Forelimb muscle (tissue), 1 donor: ENCODE measurements at regions not wholly inside any gene's neighbourhood (a gene's known extent, or its start where the extent isn't known, plus 50 kb on each side); places are given as distances from the start of the nearest gene placed in this dataset.
A peak's percentile ranks its signal among the peaks of the same experiment; 100 is the strongest.

Source experiments
- DNase-seq: peaks from one replicate; pipeline ENCODE4 v3.0.0-alpha.2; 2013; ENCODE audit warnings: low read depth

DNA sequence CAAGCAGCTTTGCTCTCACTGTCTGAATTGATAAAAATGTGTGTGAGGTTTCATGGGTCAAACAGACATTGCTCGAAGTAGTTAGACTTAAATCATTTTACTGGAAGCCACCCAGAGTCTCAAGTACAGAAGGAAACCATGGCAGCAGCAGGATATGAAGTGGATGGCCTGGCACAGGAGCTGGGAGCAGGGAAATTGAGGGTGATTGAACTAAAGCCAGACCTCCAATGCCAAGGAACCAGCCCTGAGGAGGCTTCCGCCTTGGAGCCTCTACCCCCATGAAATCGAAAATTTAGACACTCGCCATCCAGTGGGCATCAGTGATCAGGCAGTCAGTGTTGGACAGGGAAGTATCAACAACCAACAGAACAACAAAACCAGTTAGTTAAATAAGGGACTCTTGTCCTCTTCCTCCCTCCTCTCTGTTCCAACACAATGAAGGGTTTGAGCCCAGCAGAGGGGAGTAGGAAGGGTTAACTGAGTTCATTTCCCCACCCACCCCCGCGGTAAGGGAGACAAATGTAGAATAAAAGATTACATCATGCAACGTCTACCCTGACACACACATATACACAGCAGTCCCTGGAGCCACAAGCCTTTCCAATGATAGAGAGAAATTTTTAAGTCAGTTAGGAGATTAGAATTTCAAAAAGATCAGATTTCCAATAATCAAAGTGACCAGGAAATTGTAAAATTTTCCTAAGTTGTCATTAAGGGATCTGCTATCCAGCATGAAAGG lies 156.3 kb downstream of the SLC16A9 start:
- DNase-seq: no peak

DNA sequence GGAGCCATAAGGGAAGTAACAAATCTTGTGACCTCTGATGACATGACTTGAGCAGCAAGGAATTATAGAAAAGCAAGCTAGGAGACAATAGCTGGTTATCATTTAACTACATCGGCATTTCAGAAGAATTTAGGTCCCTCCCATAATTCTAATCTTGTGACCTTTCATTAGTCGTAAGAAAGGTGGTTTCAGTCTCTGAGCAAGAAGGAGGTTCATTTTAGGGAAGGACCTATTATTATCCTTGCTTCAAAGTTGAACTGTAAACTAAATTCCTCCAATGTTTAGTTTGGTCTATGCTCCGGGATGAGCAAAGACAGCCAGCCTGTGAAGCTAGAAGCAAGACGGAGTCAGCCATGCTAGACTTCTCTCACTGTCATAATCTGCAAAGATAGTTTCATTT lies 159.6 kb downstream of the SLC16A9 start:
- DNase-seq: no peak

DNA sequence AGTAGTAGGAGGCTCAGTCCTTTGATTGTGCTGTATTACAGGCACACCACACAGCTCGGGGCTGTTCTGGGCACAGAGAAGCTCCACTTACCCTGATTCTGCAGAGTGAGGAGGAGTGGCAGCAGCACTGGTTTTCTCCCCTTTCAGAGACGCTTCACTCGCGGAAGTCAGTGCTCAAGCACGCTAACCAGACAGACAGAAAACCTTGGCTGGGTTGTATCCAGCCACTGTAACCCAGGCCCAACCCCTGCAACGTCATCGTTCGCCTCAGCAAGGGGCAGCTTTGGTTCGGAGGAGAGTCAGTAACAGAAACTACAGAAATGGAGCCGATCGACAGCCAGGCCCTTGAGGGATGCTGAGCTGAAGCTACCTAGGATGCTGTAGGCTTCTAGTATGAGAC lies 171.0 kb downstream of the SLC16A9 start:
- no peak for DNase-seq

DNA sequence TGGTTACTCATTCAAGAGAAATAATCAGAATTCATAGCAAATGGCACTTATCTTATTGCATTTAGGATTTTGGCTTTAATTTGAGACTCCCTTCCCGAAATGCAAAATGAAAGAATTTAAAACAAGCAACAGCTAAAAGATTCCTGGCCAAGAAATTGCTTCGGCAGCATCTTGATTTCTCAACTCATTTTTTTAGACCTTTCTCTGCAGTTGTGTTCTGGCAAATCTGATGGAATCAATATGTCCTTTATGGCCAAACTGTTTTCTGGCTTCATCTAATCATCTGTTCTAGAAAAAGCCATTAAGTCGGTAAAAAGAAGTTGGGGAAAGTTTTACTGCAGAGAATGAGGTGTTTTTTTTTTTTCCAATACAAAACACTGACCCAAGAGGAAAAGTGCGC lies 172.1 kb downstream of the SLC16A9 start:
- DNase-seq: peak; percentile 89

DNA sequence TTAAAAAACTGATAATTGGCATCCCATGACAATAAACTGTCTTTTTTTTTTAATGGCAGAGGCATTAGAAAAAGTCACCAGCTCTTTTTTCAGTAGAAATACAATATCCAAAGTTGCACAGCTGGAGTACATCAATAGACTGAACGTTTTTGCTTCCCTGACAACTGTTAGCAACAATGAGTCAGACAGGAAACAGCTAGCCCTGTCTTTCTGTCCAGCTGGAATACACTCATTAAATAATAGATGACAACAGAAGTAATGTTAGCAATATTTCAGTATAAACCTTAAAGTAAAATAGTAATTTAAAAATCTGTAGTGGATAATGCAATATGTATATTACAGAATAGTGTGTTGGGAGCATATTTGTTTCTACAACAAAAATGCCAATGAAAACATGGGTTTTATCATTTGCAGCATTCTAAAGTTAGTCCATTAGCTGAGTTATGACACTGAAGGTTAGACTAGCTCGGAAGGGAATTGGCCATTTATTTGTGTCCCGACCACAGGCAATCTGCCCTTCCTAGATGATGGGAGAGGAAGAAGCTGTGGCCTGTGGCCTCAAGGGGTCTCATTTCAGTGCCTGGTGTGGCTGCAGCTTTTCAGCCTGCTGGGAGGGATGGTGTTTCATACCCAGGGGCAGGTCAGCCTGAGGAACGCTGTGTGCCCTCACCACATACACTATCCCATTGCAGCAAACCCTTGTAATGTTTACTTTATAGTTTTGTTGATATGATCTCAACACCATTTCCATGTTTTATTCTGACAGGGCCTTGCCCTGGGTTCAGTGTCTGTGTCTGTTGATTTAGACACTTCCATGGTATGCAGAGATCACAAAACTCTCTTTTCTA lies 173.3 kb downstream of the SLC16A9 start:
- DNase-seq: peak; percentile 96

DNA sequence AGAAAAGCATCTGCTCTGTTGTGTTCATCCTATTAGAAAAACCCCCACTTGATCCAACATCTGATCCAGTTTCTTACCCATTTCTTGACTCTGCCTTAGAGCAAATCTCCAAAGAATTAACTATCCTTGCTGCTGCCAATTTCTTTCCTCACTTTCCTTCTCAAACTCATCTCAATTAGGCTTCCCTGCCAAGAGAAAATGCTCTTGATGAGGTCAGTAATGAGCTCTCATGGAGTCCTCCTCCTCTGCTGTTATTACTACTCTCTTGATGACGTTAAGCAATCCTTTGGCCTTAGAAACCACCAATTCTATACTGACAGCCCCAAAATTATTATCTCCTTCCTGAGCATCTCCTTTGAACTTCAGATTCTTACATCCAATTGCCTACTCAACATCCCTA lies 162.0 kb upstream of the FAM13C start:
- peak; percentile 90 for DNase-seq

DNA sequence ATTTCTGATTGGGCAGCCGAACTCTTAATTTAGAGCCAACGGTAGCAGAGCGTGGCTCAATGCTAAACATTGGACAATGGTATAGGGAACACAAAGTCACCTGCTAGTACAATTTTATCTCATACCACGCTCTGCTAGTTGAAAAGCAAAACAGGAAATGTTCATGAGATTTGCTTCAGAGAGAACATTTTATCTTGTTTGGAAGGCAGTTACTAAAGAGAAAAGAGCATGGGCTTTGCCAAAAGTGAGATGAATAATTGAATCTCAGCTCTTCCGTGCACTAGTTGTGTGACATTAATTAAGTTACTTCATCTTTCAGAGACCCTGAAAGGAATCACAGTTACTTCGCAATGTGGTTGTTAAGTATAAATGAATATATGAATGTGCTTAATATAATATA lies 161.5 kb upstream of the FAM13C start:
- DNase-seq: no peak

DNA sequence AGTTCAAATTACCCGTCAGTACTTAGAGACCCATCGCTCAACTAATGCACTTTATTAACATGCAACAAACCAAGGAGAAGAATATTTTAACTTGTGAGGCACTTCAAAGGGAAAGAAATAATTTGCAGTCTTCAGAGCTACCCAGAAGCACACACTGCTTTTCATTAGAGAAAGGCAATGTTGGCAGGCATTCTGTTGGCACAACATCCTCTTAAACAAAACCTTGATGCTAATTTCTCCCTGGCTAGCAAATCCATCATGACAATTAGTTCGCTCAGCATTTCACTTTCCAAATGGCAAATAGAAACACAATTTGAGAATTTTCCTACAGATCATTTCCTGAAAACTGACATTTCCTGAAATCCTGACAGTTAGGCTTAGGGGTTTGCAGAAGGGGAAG lies 155.6 kb upstream of the FAM13C start:
- DNase-seq: no peak

DNA sequence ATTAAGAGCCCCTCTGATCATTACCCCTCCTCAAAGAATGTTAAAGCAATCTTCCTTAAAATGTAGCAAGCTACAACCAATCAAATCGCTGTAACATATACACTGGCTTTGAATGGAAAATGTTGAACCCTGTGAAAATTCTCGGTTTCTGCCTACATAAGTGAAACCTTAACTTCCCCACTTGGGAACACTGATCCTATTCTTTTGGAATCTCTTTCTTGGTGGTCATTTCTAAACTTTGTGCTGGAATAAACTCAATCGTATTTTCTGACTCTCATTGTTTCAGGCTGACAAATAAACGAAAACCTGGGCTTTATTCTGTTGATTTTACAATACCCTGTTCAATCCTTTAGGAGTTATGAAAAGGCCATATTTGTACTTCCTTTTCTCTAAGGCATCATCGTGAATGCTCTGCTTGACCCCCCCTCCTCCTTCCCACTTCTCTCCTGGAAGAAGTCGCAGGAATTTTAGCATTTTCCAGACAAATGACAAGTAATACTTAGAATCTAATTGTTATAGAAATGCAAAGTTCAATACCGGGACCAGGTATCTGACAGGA lies 155.1 kb upstream of the FAM13C start:
- no peak for DNase-seq

DNA sequence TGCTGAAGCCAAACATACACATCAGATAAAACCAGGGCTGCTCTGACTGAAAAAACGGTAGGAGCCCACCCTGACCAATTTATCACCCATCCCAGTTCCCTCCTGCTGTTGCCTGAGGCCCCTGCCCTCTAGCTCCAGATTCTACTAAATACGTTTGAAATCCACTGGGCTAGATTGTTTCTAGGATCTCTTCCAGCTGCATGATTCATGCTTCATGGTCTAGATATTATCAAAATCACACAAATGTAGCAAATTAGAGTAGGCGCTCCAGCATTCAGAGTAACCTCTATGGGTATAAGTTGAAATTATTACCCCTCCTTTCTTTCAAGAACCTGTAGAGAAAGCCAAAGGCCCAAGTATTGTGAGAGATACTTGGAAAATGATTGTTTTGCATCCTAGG lies 151.2 kb upstream of the FAM13C start:
- no peak for DNase-seq

DNA sequence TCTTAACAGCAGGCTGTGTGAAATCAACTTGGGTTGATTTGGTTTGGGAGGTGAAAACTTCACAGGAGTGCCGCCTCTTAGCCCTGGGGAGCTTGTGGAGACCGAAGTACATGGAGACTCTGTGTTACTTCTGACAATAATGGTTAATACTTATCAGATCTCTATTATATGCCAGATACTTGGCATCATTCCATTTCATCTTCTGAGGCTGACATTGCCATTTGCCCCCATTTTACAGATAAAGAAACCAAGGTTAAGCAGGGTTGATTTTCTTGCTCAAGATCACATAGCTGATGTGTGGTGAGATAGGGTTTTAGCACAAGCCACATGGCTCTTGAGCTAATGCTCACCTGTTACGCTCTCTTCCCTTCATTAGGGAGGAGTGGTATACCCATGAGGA lies 150.6 kb upstream of the FAM13C start:
- no peak for DNase-seq

DNA sequence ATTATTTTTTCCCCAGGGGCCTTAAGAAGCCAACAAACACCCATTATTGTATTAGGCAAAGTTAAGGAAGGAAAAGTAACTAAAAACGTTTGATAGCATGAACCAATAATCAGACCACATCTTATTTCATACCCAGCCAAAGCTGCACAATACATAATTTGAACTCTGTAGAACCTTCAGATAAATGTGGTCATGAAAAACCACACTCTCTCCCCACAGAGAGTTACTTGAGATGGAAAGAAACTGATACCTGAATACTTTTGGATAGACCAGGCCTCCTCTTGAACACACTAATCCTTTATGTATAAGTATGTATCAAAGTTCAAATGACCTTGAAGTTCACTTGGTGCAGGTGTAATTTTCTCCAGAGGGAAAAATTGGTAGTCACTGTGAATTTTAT lies 146.6 kb upstream of the FAM13C start:
- DNase-seq: no peak

DNA sequence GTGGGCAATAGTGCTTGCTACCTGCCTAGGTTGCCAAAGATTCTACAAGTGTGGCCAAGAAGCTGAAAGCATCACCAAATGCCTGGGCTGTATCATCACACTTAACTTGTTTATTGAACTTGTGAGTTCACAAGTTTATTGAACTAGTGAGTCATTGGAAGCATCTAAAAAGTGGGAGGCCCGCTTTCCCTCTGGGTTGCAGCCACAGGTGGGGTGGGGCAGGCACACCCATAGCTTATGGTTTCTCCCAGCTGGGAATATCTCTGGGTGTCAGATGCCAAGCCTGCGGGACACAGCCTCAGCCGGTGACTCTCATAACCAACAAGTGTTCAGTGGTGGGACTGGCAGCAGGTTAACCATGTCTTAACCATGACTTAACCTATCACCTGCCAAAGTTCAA lies 145.9 kb upstream of the FAM13C start:
- DNase-seq: no peak

DNA sequence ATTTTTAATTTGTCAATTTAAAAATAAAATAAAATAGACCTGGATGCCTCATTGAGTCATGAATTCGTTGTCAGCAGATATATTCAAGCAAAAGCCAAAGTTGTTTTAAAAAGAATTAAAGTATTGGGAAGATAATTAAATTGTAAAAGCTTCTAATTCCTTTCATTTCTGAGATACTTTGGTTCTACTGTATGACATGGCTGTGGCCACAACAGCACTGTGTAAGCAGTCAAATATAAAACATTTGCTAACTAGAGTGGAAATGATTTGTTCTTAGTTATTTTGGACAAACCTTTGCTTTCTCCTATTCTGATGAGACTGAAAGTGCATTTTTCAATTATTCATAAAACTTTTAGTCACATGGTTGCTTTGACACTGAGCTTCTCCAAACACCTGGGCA lies 143.6 kb upstream of the FAM13C start:
- no peak for DNase-seq

DNA sequence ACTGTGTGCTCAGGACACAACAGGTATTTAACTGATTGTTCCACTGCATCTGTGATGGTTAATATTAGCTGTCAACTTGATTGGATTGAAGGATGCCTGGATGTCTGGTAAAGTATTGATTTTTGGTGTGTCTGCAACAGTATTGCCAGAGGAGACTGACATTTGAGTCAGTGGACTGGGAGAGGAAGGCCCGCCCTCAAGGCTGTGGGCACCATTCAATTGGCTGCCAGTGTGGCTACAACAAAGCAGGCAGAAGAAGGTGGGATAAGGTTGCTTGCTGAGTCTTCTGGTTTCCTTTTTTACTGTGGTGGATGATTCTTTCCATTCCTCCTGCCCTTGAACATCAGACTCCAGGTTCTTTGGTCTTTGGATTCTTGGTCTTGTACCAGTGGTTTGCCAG lies 137.1 kb upstream of the FAM13C start:
- no peak for DNase-seq

DNA sequence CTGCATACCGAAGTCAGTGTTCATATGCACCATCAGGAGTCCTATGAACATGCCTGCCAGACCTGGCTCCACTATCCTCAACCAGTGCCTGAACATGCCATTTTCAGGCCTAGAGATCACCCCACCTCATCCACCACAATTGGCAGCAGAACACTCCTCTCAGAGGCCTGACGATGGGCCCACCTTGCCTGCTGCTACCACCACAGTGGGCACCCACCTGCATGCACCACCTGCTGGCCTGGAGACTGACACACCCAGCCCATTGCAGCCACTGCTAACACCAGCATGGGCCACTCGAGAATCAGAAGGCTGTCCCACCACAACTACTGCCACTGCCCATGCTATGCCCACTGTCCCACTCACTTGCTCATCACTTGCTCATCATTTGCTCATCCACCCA lies 130.7 kb upstream of the FAM13C start:
- DNase-seq: no peak

DNA sequence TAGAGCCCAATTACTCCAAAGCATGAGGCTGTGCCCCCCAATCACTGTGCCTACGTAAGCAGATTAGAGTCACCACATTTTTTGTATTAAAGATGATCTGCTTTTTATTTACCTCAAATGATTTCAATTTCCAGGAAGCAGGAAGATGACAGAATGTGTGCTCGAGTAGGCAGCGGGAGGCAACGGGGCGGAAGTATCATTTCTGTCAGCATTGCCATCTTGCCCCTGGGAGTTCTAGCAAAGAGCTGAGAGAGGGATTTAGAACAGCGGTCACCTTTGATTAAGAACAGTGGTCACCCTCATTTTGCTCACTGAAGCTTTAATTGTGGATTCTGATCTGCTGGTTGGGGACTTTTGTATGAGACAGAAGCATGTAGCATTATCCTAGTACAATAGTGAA lies 117.1 kb upstream of the FAM13C start:
- DNase-seq: no peak

DNA sequence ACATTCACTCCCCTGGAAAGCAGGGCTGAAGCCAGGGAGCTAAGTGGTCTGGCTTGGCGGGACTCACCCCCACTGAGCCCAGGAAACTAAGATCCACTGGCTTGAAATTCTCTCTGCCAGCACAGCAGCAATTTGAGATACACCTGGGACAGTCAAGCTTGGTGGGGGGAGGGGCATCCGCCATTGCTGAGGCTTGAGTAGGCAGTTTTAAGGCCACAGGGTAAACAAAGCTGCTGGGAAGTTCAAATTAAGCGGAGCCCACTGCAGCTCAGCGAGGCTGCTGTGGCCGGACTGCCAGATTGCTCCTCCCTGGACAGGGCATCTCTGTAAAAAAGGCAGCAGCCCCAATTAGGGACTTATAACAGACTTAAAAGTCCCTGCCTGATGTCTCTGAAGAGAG lies 108.2 kb upstream of the FAM13C start:
- DNase-seq: no peak

DNA sequence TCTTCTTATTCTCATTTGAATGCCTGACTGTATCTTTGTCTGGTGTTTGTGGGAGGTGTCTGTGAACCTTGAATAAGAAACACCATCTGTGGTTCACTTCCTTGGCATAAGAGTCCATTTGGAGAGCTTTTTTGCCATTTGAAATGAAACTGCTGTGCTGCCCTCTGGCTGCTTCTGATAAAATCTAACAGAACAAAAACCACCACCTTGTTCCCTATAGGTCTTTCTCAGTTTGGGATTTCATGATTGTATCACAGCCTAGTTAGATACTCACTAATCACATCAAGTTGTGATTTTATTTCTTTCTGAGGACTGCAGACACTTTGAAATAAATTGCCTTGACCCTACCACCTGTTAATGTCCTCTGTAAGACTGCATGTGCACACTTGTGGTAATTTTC lies 102.7 kb upstream of the FAM13C start:
- DNase-seq: no peak

DNA sequence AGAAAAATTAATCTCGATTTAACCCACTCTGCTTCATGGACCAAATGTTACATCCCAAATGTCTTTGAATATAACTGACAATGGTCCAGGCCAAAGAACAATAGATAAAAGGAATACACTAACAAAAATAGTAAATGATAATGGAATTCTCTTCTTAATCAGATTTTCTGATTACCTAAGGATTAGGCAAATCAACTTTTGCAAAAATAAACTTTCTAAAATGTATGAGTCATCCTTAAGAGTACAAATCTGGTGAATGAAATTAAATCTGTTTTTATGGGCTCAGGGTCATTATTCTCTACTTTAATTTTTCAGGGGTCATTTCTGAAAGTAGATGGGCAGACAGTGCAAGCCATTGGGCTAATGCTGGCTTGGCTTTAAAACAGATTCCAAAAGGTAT lies 102.1 kb upstream of the FAM13C start:
- DNase-seq: no peak

DNA sequence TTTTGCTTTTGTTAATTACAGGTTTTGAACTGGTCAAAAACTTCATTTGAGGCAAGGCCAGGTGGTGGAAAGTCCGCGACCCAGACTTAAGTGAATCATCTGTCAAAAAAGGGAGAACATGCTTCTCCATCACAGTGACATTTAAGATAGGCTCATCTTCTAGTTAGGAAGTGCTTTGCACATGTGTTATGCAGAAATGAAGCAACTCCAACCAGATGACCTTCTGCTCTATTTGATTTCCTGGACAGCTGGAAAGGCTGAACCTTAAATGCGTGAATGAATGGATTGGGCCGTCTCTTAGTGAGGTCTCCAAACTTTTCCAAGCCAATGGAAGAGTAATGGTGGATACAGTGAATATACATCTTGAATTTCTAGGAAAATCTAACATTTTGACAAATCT lies 101.6 kb upstream of the FAM13C start:
- DNase-seq: no peak

DNA sequence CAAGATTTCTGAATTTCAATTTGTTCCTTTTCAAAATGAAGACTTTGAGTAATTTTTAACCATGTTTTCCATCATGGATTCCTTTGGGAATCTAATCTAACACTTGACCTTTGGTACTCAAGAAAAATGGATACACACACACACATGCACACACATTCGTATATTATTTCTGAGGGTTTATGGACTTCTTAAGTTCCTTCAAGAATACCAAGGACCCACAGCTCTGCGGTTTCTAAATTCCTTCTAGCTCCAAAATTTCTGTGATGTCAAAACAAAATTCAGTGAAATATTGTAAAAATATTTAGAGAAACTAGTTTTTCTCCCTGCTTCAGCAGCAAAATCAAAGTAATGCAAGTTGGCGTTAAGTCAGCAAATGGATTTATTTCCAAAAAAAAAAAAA lies 98.3 kb upstream of the FAM13C start:
- no peak for DNase-seq

DNA sequence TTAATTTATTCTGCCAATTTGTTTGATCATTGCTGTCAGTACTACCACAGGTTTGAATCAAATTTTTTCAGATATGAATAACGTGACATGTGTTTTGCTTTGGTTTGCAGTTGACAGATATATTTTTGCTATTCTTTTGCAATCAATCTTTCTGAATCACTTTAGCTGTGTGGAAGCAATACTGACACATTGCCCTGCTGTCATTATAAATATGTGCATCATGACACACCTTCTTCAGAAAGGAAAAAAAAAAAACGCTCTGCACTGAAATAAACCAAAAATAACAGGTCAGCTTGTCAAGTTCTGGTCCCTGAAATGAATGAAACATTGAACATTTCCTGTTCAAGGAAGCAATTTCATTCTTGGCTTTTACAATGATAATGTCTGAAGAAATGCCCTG lies 93.8 kb upstream of the FAM13C start:
- DNase-seq: no peak
